Mucosa of descending colon (tissue), 3 donors: ENCODE measurements at regions not wholly inside any gene's neighbourhood (a gene's known extent, or its start where the extent isn't known, plus 50 kb on each side); places are given as distances from the start of the nearest gene placed in this dataset.

ENCODE experiments used
- ATAC-seq: fragments of 200-7000 bp; cut with Tn5 transposase; one replicate; pipeline ENCODE4 v1.9.1; 2020; ENCODE audit warnings: mild to moderate bottlenecking, moderate library complexity
- DNase-seq, 3 donors: peaks; one replicate each; pipeline ENCODE4 v3.0.0-alpha.2; 2020
- H3K36me3 ChIP-seq: fragments of 200-600 bp; one replicate; pipeline ENCODE4 v1.8.0; 2021; ENCODE audit warnings: low read depth, mild to moderate bottlenecking
- H3K4me1 ChIP-seq: fragments of 200-600 bp; one replicate; pipeline ENCODE4 v1.8.0; 2021; ENCODE audit warnings: low read depth, mild to moderate bottlenecking
- H3K4me3 ChIP-seq: fragments of 200-600 bp; one replicate; pipeline ENCODE4 v1.8.0; 2021; ENCODE audit warnings: mild to moderate bottlenecking
- H3K9me3 ChIP-seq: fragments of 200-600 bp; one replicate; pipeline ENCODE4 v1.8.0; 2021; ENCODE audit warnings: mild to moderate bottlenecking
- CTCF ChIP-seq: fragments of 200-600 bp; IDR thresholded peaks from one replicate; pipeline ENCODE4 v1.8.0; 2022; ENCODE audit warnings: antibody characterized with exemption, mild to moderate bottlenecking
- intact Hi-C, 2 donors: fragments of 100-400 bp; cut with DNase I in 1 of 2; cut with micrococcal nuclease in 1 of 2; formaldehyde crosslinking; loops; one replicate each; pipeline versions ENCODE4 v1.11.0 to v1.11.1; 2022; cut with DNase I, micrococcal nuclease
- donor health status: DM: no; HTN: no; CAD: no; lungs with moderate emphysema.
- donor health status: DM: no; HTN: no; CAD: no.
- donor health status: DM: no; HTN: yes; CAD: no.

GRCh38 chr3:110157221-110157620, 819.9 kb upstream of the DPPA4 start:
- DNase-seq (no peak), ATAC-seq (no peak)
- Histone ChIP-seq H3K9me3 (no peaks in the 10 kb centered on the region), H3K4me1 (no peaks in the 10 kb centered on the region), H3K4me3 (no peak overlapping the region), H3K36me3 (no peaks in the 10 kb centered on the region)
- TF ChIP-seq CTCF, result no peak
- intact Hi-C loops, result no loop called here

- Histone ChIP-seq H3K9me3 (no peaks in the 10 kb centered on the region), H3K4me3 (no peak overlapping the region), H3K36me3 (no peaks in the 10 kb centered on the region), H3K4me1 (no peaks in the 10 kb centered on the region)
- TF ChIP-seq CTCF, result no peak
- DNase-seq (no peak), ATAC-seq (no peak)
- intact Hi-C loops, result no loop called here
Observed at GRCh38 chr3:110164632-110165369, 827.5 kb upstream of the DPPA4 start.

- H3K36me3 ChIP-seq, result no peaks in the 10 kb centered on the region
- TF ChIP-seq CTCF, result no peak
- DNase-seq (no peak), ATAC-seq (no peak)
- H3K4me1 ChIP-seq, result no peaks in the 10 kb centered on the region
- no peaks in the 10 kb centered on the region for H3K9me3 ChIP-seq
- no peak overlapping the region for H3K4me3 ChIP-seq
- intact Hi-C loops, result no loop called here
Observed at GRCh38 chr3:110165370-110165743, 828.0 kb upstream of the DPPA4 start.

- Histone ChIP-seq H3K36me3 (no peaks in the 10 kb centered on the region), H3K4me1 (no peaks in the 10 kb centered on the region), H3K4me3 (no peak overlapping the region), H3K9me3 (no peaks in the 10 kb centered on the region)
- intact Hi-C loops, result no loop called here
- ATAC-seq (no peak), DNase-seq (no peak)
- no peak for TF ChIP-seq CTCF
Observed at GRCh38 chr3:110165753-110166152, 828.4 kb upstream of the DPPA4 start.

- ATAC-seq (no peak), DNase-seq (no peak)
- intact Hi-C loops, result no loop called here
- no peak overlapping the region for H3K4me3 ChIP-seq
- H3K36me3 ChIP-seq, result no peaks in the 10 kb centered on the region
- H3K9me3 ChIP-seq, result no peaks in the 10 kb centered on the region
- no peaks in the 10 kb centered on the region for H3K4me1 ChIP-seq
- TF ChIP-seq CTCF, result no peak
Observed at GRCh38 chr3:110166791-110167190, 829.4 kb upstream of the DPPA4 start.

GRCh38 chr3:110174908-110175307, 837.6 kb upstream of the DPPA4 start:
- TF ChIP-seq CTCF, result no peak
- ATAC-seq (no peak), DNase-seq (no peak)
- Histone ChIP-seq H3K9me3 (no peaks in the 10 kb centered on the region), H3K4me1 (no peaks in the 10 kb centered on the region), H3K36me3 (no peaks in the 10 kb centered on the region), H3K4me3 (no peak overlapping the region)
- intact Hi-C loops, result no loop called here
